K562 (cell line): ENCODE measurements at regions not wholly inside any gene's neighbourhood (a gene's known extent, or its start where the extent isn't known, plus 50 kb on each side); places are given as distances from the start of the nearest gene placed in this dataset.

Experiments used
- ATAC-seq: fragments of 200-7000 bp; cut with Tn5 transposase; 3 replicates; pipeline ENCODE4 v1.9.1; 2020; ENCODE audit warnings: moderate library complexity
- BruUV-seq: library from RNA; stranded (reverse); fragments of 400-500 nt; replicated peaks from 2 replicates; lab custom pipeline; 2021; lab: Mats Ljungman, UMichigan
- CTCF ChIA-PET: fragments of 300-600 bp; formaldehyde crosslinking; extraction: SDS; loops from one replicate; lab custom pipeline; 2021; ENCODE audit warnings: low intra/inter-chr PET ratio; lab: Yijun Ruan, JAX
- POLR2A ChIA-PET: fragments of 300-600, 350-650 bp; sonication (Branson Sonifier 250); formaldehyde crosslinking; extraction: SDS; loops from one replicate; lab custom pipeline; 2021; ENCODE audit warnings: antibody characterized with exemption, inconsistent platforms; lab: Yijun Ruan, JAX
- DNase-seq, 4 experiments: peaks; one replicate each; pipeline versions ENCODE4 v3.0.0 to v3.0.0-alpha.2; 2011 to 2018; ENCODE audit warnings: low spot score in 3 of 4, mixed read lengths in 3 of 4; ENCODE audit errors: extremely low read depth in 1 of 4
- FAIRE-seq: peaks from 2 replicates; lab custom pipeline; 2011; peaks lifted over from hg19 to GRCh38; lab: Jason Lieb, UNC
- H2AFZ ChIP-seq: 2 replicates; pipeline ENCODE4 v1.6.0; 2011; ENCODE audit warnings: low read depth, low read length, control low read depth, inconsistent platforms
- H3K27ac ChIP-seq: fragments of 200-600 bp; 3 replicates; pipeline ENCODE4 v1.8.0; 2011; ENCODE audit warnings: low read depth, mild to moderate bottlenecking, control low read depth, inconsistent platforms, low read length, moderate library complexity, mixed read lengths; ENCODE audit errors: extremely low read depth
- H3K27me3 ChIP-seq, 2 experiments: fragments of 300-600 bp in 1 of 2; 2 replicates in 1 of 2; 3 replicates in 1 of 2; pipeline versions ENCODE4 v1.6.0 to v1.8.0; 2011; ENCODE audit warnings: inconsistent platforms in 2 of 2, low read length in 2 of 2, mild to moderate bottlenecking in 1 of 2, mixed read lengths in 1 of 2, moderate library complexity in 1 of 2; ENCODE audit not compliant: control insufficient read depth in 2 of 2, insufficient read depth in 2 of 2
- H3K36me3 ChIP-seq: fragments of 300-600 bp; 3 replicates; pipeline ENCODE4 v1.8.0; 2011; ENCODE audit warnings: mild to moderate bottlenecking, low read length, inconsistent platforms; ENCODE audit not compliant: control insufficient read depth, insufficient read depth
- H3K4me1 ChIP-seq, 2 experiments: fragments of 200-600 bp in 1 of 2; replicated peaks in 1 of 2; 2 replicates in 1 of 2; 3 replicates in 1 of 2; pipeline versions ENCODE4 v1.5.1 to v1.8.0; 2011; ENCODE audit warnings: inconsistent platforms in 2 of 2, low read length in 2 of 2, mild to moderate bottlenecking in 1 of 2, mixed read lengths in 1 of 2, moderate library complexity in 1 of 2; ENCODE audit not compliant: control insufficient read depth in 2 of 2, insufficient read depth in 2 of 2
- H3K4me2 ChIP-seq: 2 replicates; pipeline ENCODE4 v1.6.1; 2011; ENCODE audit warnings: low read length, control low read depth, inconsistent platforms, mixed read lengths; ENCODE audit not compliant: insufficient read depth
- H3K4me3 ChIP-seq: fragments of 200-600 bp; sonication (generic), shearing (Covaris generic); 2 replicates; pipeline ENCODE4 v1.5.1; 2016; ENCODE audit warnings: control low read depth, inconsistent platforms
- H3K79me2 ChIP-seq: fragments of 200-600 bp; 3 replicates; pipeline ENCODE4 v1.8.0; 2011; ENCODE audit warnings: low read length, inconsistent platforms; ENCODE audit not compliant: control insufficient read depth, insufficient read depth
- H3K9ac ChIP-seq, 2 experiments: 2 replicates each; pipeline versions ENCODE4 v1.6.0 to v1.6.1; 2011; ENCODE audit warnings: low read depth in 2 of 2, low read length in 2 of 2, control low read depth in 1 of 2, inconsistent platforms in 1 of 2, mild to moderate bottlenecking in 1 of 2, mixed read lengths in 1 of 2; ENCODE audit not compliant: insufficient read depth in 1 of 2
- H3K9me1 ChIP-seq: one replicate; pipeline ENCODE4 v1.6.0; 2011; ENCODE audit warnings: inconsistent platforms, mild to moderate bottlenecking, low read length, moderate library complexity; ENCODE audit not compliant: control insufficient read depth, insufficient read depth
- H3K9me3 ChIP-seq: replicated peaks from 2 replicates; pipeline ENCODE4 v1.5.1; 2011; ENCODE audit warnings: low read depth, low read length, inconsistent platforms; ENCODE audit not compliant: control insufficient read depth, insufficient read depth
- H4K20me1 ChIP-seq: replicated peaks from 2 replicates; pipeline ENCODE4 v1.6.1; 2011; ENCODE audit warnings: low read length, inconsistent platforms, mixed read lengths; ENCODE audit not compliant: control insufficient read depth, insufficient read depth
- BACH1 ChIP-seq: fragments of 200-800 bp; sonication (Bioruptor generic); IDR thresholded peaks from 2 replicates; pipeline ENCODE4 v1.6.1; 2016; ENCODE audit warnings: missing genetic modification characterization, missing compliant biosample characterization
- C11orf30 ChIP-seq: fragments of 450-650 bp; IDR thresholded peaks from 2 replicates; pipeline ENCODE4 v1.6.1; 2016; ENCODE audit warnings: low read depth, mild to moderate bottlenecking
- CEBPB ChIP-seq: fragments of 450-650 bp; IDR thresholded peaks from 2 replicates; pipeline ENCODE4 v1.6.1; 2016; ENCODE audit warnings: missing genetic modification characterization, missing compliant biosample characterization
- CREB1 ChIP-seq, 2 experiments: sonication (generic) in 1 of 2; formaldehyde crosslinking in 1 of 2; IDR thresholded peaks; 2 replicates each; pipeline versions ENCODE4 v1.6.1 to v1.8.0; 2012 to 2022; ENCODE audit warnings: inconsistent platforms in 1 of 2, mild to moderate bottlenecking in 1 of 2, missing genetic modification reagents in 1 of 2, moderate library complexity in 1 of 2
- CREM ChIP-seq: IDR thresholded peaks from 2 replicates; pipeline ENCODE4 v1.6.1; 2014; ENCODE audit warnings: antibody characterized with exemption, low read depth
- HNRNPLL ChIP-seq: fragments of 200-400 bp; formaldehyde crosslinking; IDR thresholded peaks from 2 replicates; pipeline ENCODE4 v1.6.1; 2017; ENCODE audit warnings: low read length, low read depth, mild to moderate bottlenecking; ENCODE audit not compliant: poor library complexity, severe bottlenecking
- MAFF ChIP-seq: IDR thresholded peaks from 2 replicates; pipeline ENCODE4 v1.6.1; 2012; ENCODE audit warnings: low read length, improper control_type of control experiment
- MAFK ChIP-seq: IDR thresholded peaks from 2 replicates; pipeline ENCODE4 v1.6.1; 2011; ENCODE audit warnings: low read length, improper control_type of control experiment
- MEF2D ChIP-seq: conservative IDR thresholded peaks from 2 replicates; pipeline ENCODE4 v1.6.1; 2016; ENCODE audit warnings: low read depth, missing genetic modification characterization, missing compliant biosample characterization
- NEUROD1 ChIP-seq: fragments of 150-350 bp; IDR thresholded peaks from 2 replicates; pipeline ENCODE4 v1.6.1; 2014; ENCODE audit warnings: borderline replicate concordance, low read length, low read depth; ENCODE audit not compliant: partially characterized antibody
- RNF2 ChIP-seq: sonication (generic); IDR thresholded peaks from 2 replicates; pipeline ENCODE4 v1.6.1; 2016
- SREBF1 ChIP-seq: fragments of 150-350 bp; IDR thresholded peaks from 2 replicates; pipeline ENCODE4 v1.6.1; 2014; ENCODE audit warnings: antibody characterized with exemption, low read depth, low read length, borderline replicate concordance
- ZFP30 ChIP-seq: fragments of 250-450 bp; sonication (Bioruptor Pico); IDR thresholded peaks from 2 replicates; pipeline ENCODE4 v1.8.0; 2022; ENCODE audit warnings: moderate library complexity, mild to moderate bottlenecking, inconsistent platforms, borderline replicate concordance
- WGBS: fragments of 100-300 bp; shearing (Covaris generic); methylation state at CpG from one replicate; pipeline ENCODE4 v1.1.6; 2016; ENCODE audit warnings: low coverage, mixed read lengths; ENCODE audit not compliant: insufficient coverage; ENCODE audit errors: missing lambda C conversion rate; 5-methylcytosine and 5-hydroxymethylcytosine counted together
- in situ Hi-C: fragments of 300-500 bp; cut with MboI; formaldehyde crosslinking; loops from 4 replicates; pipeline ENCODE4 v1.15.0; 2018; ENCODE audit warnings: inconsistent platforms, mixed read lengths
- intact Hi-C: fragments of 100-400 bp; cut with micrococcal nuclease; formaldehyde crosslinking; loops from 2 replicates; pipeline ENCODE4 v1.14.2; 2022
- TF ChIP-seq, protein P1 (sequence below): fragments of 450-650 bp; formaldehyde crosslinking; conservative IDR thresholded peaks from 2 replicates; pipeline ENCODE4 v1.4.0; 2022; ENCODE audit warnings: mild to moderate bottlenecking, missing genetic modification characterization
- TF ChIP-seq, protein P2 (sequence below): fragments of 200-800 bp; sonication (Bioruptor generic); IDR thresholded peaks from 2 replicates; pipeline ENCODE4 v1.6.1; 2017; ENCODE audit warnings: missing genetic modification characterization, missing compliant biosample characterization
- TF ChIP-seq, protein P3 (sequence below): sonication (generic); formaldehyde crosslinking; IDR thresholded peaks from 2 replicates; pipeline ENCODE4 v1.8.0; 2022; ENCODE audit warnings: missing genetic modification reagents, mild to moderate bottlenecking, borderline replicate concordance
- TF ChIP-seq, protein P4 (sequence below): fragments of 450-650 bp; IDR thresholded peaks from 2 replicates; pipeline ENCODE4 v1.6.1; 2017; ENCODE audit warnings: antibody characterized with exemption

DNA sequence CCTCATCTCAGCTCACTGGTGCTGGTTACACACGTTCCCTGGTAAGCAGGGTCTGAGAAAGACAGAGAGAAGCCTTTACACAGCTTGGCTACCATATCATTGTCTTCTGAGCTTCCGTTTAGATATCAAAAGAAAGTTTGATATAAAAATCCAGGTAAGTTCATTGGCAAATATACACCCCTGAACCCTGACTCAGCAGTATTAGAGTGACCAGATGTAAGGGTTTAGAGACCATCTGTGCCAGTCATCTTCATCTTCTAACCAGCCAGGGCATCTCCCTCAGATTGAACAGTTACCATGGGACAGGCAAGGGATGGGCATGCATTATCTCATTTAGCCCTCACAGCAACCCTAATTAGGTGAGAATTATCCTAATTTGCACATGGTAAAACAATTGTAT lies 232.1 kb downstream of the MED10 start:
- Histone ChIP-seq H3K36me3 (no peaks in the 10 kb centered on the region), H3K27ac (no peak overlapping the region), H2AFZ (no peak overlapping the region), H3K4me1 (no peaks in the 10 kb centered on the region), H3K79me2 (no peaks in the 10 kb centered on the region), H3K9me3 (no peaks in the 10 kb centered on the region), H4K20me1 (no peaks in the 10 kb centered on the region), H3K27me3 (no peaks in the 10 kb centered on the region; a peak in 2 of 5 replicates), H3K9ac (no peak overlapping the region), H3K9me1 (no peaks in the 10 kb centered on the region), H3K4me3 (no peak overlapping the region), H3K4me2 (no peak overlapping the region)
- POLR2A ChIA-PET = no interaction called here
- no peak for FAIRE-seq
- WGBS = 0% methylated on average over 2 of the region's 2 CpGs
- intact Hi-C loops = no loop called here
- no peak for DNase-seq
- no TSS peak for BruUV-seq
- no peak for ATAC-seq
- CTCF ChIA-PET = no interaction called here
- in situ Hi-C loops = no loop called here
- TF ChIP-seq CEBPB (tag) = no peak
- TF ChIP-seq C11orf30 = 0 out of 2 replicates have a peak, but pooled peaks have one; percentile 10
- TF ChIP-seq CREM = no peak
- TF ChIP-seq, protein P1, sequence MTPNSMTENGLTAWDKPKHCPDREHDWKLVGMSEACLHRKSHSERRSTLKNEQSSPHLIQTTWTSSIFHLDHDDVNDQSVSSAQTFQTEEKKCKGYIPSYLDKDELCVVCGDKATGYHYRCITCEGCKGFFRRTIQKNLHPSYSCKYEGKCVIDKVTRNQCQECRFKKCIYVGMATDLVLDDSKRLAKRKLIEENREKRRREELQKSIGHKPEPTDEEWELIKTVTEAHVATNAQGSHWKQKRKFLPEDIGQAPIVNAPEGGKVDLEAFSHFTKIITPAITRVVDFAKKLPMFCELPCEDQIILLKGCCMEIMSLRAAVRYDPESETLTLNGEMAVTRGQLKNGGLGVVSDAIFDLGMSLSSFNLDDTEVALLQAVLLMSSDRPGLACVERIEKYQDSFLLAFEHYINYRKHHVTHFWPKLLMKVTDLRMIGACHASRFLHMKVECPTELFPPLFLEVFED (CRISPR knock-in tag) = no peak
- TF ChIP-seq, protein P2, sequence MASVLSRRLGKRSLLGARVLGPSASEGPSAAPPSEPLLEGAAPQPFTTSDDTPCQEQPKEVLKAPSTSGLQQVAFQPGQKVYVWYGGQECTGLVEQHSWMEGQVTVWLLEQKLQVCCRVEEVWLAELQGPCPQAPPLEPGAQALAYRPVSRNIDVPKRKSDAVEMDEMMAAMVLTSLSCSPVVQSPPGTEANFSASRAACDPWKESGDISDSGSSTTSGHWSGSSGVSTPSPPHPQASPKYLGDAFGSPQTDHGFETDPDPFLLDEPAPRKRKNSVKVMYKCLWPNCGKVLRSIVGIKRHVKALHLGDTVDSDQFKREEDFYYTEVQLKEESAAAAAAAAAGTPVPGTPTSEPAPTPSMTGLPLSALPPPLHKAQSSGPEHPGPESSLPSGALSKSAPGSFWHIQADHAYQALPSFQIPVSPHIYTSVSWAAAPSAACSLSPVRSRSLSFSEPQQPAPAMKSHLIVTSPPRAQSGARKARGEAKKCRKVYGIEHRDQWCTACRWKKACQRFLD (CRISPR knock-in tag) = no peak
- TF ChIP-seq NEUROD1 = no peak
- TF ChIP-seq MAFF = peak; percentile 76
- TF ChIP-seq, protein P3, sequence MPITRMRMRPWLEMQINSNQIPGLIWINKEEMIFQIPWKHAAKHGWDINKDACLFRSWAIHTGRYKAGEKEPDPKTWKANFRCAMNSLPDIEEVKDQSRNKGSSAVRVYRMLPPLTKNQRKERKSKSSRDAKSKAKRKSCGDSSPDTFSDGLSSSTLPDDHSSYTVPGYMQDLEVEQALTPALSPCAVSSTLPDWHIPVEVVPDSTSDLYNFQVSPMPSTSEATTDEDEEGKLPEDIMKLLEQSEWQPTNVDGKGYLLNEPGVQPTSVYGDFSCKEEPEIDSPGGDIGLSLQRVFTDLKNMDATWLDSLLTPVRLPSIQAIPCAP (CRISPR knock-in tag) = no peak
- TF ChIP-seq, protein P4, sequence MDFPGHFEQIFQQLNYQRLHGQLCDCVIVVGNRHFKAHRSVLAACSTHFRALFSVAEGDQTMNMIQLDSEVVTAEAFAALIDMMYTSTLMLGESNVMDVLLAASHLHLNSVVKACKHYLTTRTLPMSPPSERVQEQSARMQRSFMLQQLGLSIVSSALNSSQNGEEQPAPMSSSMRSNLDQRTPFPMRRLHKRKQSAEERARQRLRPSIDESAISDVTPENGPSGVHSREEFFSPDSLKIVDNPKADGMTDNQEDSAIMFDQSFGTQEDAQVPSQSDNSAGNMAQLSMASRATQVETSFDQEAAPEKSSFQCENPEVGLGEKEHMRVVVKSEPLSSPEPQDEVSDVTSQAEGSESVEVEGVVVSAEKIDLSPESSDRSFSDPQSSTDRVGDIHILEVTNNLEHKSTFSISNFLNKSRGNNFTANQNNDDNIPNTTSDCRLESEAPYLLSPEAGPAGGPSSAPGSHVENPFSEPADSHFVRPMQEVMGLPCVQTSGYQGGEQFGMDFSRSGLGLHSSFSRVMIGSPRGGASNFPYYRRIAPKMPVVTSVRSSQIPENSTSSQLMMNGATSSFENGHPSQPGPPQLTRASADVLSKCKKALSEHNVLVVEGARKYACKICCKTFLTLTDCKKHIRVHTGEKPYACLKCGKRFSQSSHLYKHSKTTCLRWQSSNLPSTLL = no peak
- TF ChIP-seq MAFK = peak; percentile 67
- TF ChIP-seq MEF2D (tag) = no peak
- no peak for TF ChIP-seq CREB1 (IDR thresholded peaks at IDR 0.05)
- no peak for TF ChIP-seq CREB1 (CRISPR knock-in tag; IDR thresholded peaks at IDR 0.05)
- no peak for TF ChIP-seq BACH1 (tag)
- TF ChIP-seq ZFP30 (CRISPR knock-in tag) = no peak
- TF ChIP-seq RNF2 = no peak
- no peak for TF ChIP-seq SREBF1
- TF ChIP-seq HNRNPLL = no peak
